G401.6 (cell line): ENCODE measurements at regions not wholly inside any gene's neighbourhood (a gene's known extent, or its start where the extent isn't known, plus 50 kb on each side); places are given as distances from the start of the nearest gene placed in this dataset.

Source experiments
- FAIRE-seq: peaks from 2 replicates; lab custom pipeline; 2012; peaks lifted over from hg19 to GRCh38; lab: Jason Lieb, UNC

DNA sequence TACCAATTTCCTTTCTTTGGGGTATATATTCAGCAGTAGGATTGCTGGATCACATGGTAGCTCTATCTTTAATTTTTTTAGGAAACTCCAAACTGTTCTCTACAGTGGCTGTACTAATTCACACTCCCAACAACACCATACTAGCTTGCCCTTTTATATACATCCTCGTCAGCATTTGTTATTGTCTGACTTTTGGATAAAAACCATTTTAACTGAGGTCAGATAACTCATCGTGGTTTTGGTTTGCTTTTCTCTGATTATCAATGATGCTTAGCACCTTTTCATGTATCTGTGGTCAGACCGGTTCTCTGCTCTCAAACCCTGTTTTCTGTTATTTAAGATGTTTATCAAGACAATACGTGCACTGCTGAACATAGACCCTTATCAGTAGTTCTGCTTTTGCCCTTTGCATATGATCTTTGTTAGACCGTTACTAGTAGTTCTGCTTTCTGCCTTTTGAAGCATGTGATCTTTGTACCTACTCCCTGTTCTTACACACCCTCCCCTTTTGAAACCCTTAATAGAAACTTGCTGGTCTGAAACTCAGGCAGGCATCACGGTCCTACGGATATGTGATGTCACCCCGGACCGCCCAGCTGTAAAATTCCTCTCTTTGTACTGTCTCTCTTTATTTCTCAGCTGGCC is 474.3 kb downstream of the RSL24D1 start:
- FAIRE-seq, result no peak

DNA sequence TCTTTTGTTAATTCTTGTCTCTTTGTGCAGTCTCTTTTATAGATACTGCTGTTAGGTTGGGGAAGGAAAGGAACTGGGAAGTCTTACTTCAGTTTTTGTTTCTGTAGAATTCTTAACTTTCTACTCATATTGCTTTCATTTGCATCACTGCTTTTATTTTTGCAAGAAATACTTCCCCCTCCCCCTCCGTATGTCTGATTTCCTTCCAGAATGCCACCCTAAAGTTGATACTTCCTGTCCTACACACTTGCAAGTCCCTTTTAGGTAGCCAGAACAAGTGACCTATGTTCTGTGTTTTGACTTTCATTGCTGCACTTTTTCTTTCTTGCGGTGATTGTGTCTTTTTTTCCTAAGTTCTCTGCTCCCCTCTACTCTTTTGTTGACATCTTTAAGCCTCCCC is 477.4 kb downstream of the RSL24D1 start:
- FAIRE-seq, result no peak

DNA sequence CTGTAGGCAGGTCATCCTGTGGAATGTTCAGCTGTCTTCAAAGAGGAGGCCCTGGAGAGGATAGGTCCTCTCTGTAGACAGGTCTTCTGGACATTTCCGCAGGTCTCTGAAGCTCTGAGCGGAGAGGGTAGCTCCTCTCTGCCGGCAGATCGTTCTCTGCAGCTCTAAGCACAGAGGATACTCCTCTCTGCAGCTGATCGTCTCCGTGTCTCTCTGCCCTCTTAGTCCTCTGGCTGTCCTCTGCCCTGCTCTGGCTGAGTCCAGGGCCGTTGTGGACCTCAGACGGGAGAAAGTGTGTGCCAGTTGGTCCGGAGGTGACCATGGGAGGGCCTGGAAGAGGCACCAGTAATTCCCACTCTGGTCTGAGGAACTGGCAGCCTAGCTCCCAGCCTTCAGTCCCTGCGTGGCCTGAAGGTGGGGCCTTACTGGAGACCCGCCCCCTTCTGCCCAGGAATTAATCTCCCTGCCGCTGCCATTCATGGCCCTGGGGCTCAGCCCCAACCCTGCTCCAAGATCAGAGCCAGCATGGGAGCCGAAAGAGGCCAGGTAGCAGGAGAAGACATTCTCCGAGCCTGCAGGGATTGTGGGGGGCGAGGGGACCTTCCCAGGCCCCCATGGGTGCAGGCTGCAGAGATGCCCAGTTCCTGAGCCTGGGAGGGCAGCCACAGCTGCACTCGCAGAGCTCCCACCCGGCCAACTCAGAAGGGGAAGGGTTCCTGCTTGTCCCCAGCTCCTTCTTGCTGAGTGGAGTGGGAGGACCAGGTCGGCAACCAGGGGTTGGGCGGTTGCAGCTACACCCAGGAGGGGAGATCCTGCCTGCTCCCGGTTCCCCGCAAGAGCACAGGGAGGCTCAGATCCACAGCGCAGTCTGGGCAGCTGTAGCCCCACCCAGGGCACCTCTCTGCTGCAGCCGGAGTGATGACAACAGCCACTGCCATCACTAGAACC is 488.7 kb downstream of the RSL24D1 start:
- no peak for FAIRE-seq

DNA sequence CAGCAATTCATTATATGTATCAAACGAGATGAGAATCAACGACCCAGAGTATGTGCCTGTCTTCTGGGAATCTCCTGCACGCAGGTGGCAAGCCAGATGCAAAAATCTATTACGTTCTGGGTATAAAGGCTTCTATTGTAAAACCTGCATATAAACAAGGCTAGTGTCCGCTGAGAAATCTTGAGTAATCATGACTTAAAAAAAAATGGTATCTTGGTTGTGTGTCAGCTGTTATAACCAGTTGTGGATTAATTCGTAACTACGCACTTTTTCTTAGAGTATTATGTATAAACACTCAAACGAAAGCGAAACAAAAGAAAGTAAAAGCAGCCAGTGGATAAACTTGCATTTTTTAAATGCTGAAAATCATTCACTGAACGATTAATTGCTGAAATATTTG is 509.1 kb downstream of the RSL24D1 start:
- FAIRE-seq, result no peak
